ENCODE measurements at regions not wholly inside any gene's neighbourhood (a gene's known extent, or its start where the extent isn't known, plus 50 kb on each side); places are given as distances from the start of the nearest gene placed in this dataset.

GRCh38 chr13:22596171-22596863, 584.5 kb upstream of the SGCG start:
- TF ChIP-seq CTCF (IDR thresholded peaks at IDR 0.05) (no peak), POLR2A (IDR thresholded peaks at IDR 0.05) (no peak)
